ENCODE measurements at regions not wholly inside any gene's neighbourhood (a gene's known extent, or its start where the extent isn't known, plus 50 kb on each side); places are given as distances from the start of the nearest gene placed in this dataset.

GRCh38 chr1:43024905-43025304, 66.2 kb upstream of the SLC2A1 start:
- in situ Hi-C loops (cut with HindIII; ENCODE audit: extremely low pct_ligation_motif_present, low pct_unique_long_range_greater_than_20kb) = no loop called here
- TF ChIP-seq POLR2AphosphoS5 (IDR thresholded peaks at IDR 0.05; ENCODE audit: low read depth, low read length) (no peak), ZNF296 (CRISPR knock-in tag; conservative IDR thresholded peaks at IDR 0.05) (no peak), PRPF4 (IDR thresholded peaks at IDR 0.05; ENCODE audit: low read depth, low read length, poor library complexity, severe bottlenecking) (no peak), ZNF788 (CRISPR knock-in tag; IDR thresholded peaks at IDR 0.05; ENCODE audit: borderline replicate concordance) (no peak), GFI1 (CRISPR knock-in tag; IDR thresholded peaks at IDR 0.05; ENCODE audit: borderline replicate concordance) (no peak), BRD4 (CRISPR knock-in tag; IDR thresholded peaks at IDR 0.05) (no peak), PCBP2 (optimal IDR thresholded peaks at IDR 0.05; ENCODE audit: low read depth, low read length, poor library complexity, severe bottlenecking) (no peak), HMG20A (CRISPR knock-in tag; IDR thresholded peaks at IDR 0.05; ENCODE audit: borderline replicate concordance) (no peak), ZNF30 (CRISPR knock-in tag; IDR thresholded peaks at IDR 0.05) (no peak), ZNF263 (CRISPR knock-in tag; IDR thresholded peaks at IDR 0.05) (no peak), ZBTB42 (CRISPR knock-in tag; IDR thresholded peaks at IDR 0.05) (no peak), PPARG (CRISPR knock-in tag; conservative IDR thresholded peaks at IDR 0.05) (no peak), SP4 (CRISPR knock-in tag; IDR thresholded peaks at IDR 0.05) (no peak), ZSCAN25 (CRISPR knock-in tag; IDR thresholded peaks at IDR 0.05) (no peak), ZSCAN30 (CRISPR knock-in tag; IDR thresholded peaks at IDR 0.05) (no peak)
- TF ChIP-seq, protein P1, sequence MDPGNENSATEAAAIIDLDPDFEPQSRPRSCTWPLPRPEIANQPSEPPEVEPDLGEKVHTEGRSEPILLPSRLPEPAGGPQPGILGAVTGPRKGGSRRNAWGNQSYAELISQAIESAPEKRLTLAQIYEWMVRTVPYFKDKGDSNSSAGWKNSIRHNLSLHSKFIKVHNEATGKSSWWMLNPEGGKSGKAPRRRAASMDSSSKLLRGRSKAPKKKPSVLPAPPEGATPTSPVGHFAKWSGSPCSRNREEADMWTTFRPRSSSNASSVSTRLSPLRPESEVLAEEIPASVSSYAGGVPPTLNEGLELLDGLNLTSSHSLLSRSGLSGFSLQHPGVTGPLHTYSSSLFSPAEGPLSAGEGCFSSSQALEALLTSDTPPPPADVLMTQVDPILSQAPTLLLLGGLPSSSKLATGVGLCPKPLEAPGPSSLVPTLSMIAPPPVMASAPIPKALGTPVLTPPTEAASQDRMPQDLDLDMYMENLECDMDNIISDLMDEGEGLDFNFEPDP (CRISPR knock-in tag; conservative IDR thresholded peaks at IDR 0.05) = no peak
- TF ChIP-seq, protein P2, sequence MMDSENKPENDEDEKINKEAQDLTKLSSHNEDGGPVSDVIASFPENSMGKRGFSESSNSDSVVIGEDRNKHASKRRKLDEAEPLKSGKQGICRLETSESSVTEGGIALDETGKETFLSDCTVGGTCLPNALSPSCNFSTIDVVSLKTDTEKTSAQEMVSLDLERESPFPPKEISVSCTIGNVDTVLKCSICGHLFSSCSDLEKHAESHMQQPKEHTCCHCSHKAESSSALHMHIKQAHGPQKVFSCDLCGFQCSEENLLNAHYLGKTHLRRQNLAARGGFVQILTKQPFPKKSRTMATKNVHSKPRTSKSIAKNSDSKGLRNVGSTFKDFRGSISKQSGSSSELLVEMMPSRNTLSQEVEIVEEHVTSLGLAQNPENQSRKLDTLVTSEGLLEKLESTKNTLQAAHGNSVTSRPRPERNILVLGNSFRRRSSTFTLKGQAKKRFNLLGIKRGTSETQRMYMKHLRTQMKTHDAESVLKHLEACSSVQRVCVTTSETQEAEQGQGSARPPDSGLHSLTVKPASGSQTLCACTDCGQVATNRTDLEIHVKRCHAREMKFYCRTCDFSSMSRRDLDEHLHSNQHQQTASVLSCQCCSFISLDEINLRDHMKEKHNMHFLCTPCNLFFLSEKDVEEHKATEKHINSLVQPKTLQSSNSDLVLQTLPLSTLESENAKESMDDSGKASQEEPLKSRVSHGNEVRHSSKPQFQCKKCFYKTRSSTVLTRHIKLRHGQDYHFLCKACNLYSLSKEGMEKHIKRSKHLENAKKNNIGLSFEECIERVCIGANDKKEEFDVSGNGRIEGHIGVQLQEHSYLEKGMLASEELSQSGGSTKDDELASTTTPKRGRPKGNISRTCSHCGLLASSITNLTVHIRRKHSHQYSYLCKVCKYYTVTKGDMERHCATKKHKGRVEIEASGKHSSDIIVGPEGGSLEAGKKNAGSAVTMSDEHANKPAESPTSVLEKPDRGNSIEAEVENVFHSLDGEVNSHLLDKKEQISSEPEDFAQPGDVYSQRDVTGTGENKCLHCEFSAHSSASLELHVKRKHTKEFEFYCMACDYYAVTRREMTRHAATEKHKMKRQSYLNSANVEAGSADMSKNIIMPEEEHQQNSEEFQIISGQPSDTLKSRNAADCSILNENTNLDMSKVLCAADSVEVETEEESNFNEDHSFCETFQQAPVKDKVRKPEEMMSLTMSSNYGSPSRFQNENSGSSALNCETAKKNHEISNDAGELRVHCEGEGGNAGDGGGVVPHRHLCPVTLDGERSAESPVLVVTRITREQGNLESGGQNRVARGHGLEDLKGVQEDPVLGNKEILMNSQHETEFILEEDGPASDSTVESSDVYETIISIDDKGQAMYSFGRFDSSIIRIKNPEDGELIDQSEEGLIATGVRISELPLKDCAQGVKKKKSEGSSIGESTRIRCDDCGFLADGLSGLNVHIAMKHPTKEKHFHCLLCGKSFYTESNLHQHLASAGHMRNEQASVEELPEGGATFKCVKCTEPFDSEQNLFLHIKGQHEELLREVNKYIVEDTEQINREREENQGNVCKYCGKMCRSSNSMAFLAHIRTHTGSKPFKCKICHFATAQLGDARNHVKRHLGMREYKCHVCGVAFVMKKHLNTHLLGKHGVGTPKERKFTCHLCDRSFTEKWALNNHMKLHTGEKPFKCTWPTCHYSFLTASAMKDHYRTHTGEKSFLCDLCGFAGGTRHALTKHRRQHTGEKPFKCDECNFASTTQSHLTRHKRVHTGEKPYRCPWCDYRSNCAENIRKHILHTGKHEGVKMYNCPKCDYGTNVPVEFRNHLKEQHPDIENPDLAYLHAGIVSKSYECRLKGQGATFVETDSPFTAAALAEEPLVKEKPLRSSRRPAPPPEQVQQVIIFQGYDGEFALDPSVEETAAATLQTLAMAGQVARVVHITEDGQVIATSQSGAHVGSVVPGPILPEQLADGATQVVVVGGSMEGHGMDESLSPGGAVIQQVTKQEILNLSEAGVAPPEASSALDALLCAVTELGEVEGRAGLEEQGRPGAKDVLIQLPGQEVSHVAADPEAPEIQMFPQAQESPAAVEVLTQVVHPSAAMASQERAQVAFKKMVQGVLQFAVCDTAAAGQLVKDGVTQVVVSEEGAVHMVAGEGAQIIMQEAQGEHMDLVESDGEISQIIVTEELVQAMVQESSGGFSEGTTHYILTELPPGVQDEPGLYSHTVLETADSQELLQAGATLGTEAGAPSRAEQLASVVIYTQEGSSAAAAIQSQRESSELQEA (CRISPR knock-in tag; IDR thresholded peaks at IDR 0.05; ENCODE audit: not compliant biosample characterization) = no peak
- Histone ChIP-seq H3K27me3 (ENCODE audit: control insufficient read depth in 1 of 2, insufficient read depth in 2 of 2, low read length in 2 of 2) (no peaks in the 10 kb centered on the region), H3K27ac (ENCODE audit: extremely low read length, insufficient read depth, low read length) (no peak overlapping the region), H3K9ac (ENCODE audit: insufficient read depth, low read depth, low read length) (no peak overlapping the region), H3K4me3 (replicated peaks in 1 of 3; ENCODE audit: insufficient read depth in 1 of 3, low read depth in 2 of 3, low read length in 3 of 3) (no peak overlapping the region), H3K36me3 (replicated peaks in 1 of 2; ENCODE audit: control insufficient read depth in 1 of 2, insufficient read depth in 2 of 2, low read length in 2 of 2) (no peaks in the 10 kb centered on the region), H3K4me2 (ENCODE audit: low read depth, low read length) (no peak overlapping the region), H4K20me1 (ENCODE audit: insufficient read depth, low read length) (no peaks in the 10 kb centered on the region), H3K4me1 (ENCODE audit: insufficient read depth, low read length) (peaks cover 14% of the 10 kb centered on the region), H3K79me2 (ENCODE audit: insufficient read depth, low read length) (no peaks in the 10 kb centered on the region), H3K9me3 (ENCODE audit: low read length) (no peaks in the 10 kb centered on the region), H2AFZ (ENCODE audit: low read length) (no peak overlapping the region)
- ATAC-seq = no peak
- WGBS (ENCODE audit: low lambda C conversion rate) = 74% methylated on average over 7 of the region's 7 CpGs
- no TSS peak for BruUV-seq (replicated peaks)
- no peak for DNase-seq (ENCODE audit: low spot score)
- ChIA-PET CTCF (ENCODE audit: low intra/inter-chr PET ratio, low total read pairs) (no interaction called here), POLR2A (no interaction called here)
- intact Hi-C loops (cut with micrococcal nuclease; ENCODE audit: unreplicated experiment) = no loop called here
- no peak for FAIRE-seq

Data from HepG2 (cell line).